GM10248 (cell line): ENCODE measurements at regions not wholly inside any gene's neighbourhood (a gene's known extent, or its start where the extent isn't known, plus 50 kb on each side); places are given as distances from the start of the nearest gene placed in this dataset.

Source experiments
- CTCF ChIA-PET: fragments of 300-600 bp; sonication (Branson Sonifier 250); formaldehyde crosslinking; extraction: SDS; loops from one replicate; lab custom pipeline; 2021; ENCODE audit warnings: antibody characterized with exemption; lab: Yijun Ruan, JAX
- POLR2A ChIA-PET: fragments of 350-650 bp; sonication (Branson Sonifier 250); formaldehyde crosslinking; extraction: SDS; loops from one replicate; lab custom pipeline; 2020; ENCODE audit warnings: antibody characterized with exemption; lab: Yijun Ruan, JAX
- DNase-seq: peaks from one replicate; pipeline ENCODE4 v3.0.0; 2012; ENCODE audit errors: extremely low spot score
- TF ChIP-seq, protein P1 (sequence below): IDR thresholded peaks from 2 replicates; pipeline ENCODE4 v1.5.1; 2012; ENCODE audit warnings: mild to moderate bottlenecking, low read depth; ENCODE audit errors: extremely low read depth, missing control alignments, control extremely low read depth

DNA sequence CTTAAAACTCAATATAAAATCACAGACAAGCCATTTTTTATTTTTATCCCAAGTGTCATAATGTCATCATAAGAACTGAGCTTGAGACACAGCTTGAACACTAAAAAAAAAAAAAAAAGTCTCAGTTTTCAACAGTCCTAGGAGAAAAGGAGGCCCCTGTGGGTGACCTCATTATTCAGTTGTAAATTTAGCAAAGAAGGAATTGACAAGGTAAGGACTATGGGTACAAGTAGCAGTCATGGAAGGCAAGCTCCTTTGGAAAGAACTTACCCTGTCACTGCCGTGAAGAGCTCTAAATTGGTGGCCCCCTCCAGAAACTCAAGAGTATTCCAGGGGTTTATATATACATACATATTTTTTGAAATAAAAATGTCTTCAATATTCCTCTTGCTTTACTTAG lies 864.4 kb upstream of the KCND2 start:
- no peak for DNase-seq
- ChIA-PET CTCF (no interaction called here), POLR2A (no interaction called here)
- TF ChIP-seq, protein P1, sequence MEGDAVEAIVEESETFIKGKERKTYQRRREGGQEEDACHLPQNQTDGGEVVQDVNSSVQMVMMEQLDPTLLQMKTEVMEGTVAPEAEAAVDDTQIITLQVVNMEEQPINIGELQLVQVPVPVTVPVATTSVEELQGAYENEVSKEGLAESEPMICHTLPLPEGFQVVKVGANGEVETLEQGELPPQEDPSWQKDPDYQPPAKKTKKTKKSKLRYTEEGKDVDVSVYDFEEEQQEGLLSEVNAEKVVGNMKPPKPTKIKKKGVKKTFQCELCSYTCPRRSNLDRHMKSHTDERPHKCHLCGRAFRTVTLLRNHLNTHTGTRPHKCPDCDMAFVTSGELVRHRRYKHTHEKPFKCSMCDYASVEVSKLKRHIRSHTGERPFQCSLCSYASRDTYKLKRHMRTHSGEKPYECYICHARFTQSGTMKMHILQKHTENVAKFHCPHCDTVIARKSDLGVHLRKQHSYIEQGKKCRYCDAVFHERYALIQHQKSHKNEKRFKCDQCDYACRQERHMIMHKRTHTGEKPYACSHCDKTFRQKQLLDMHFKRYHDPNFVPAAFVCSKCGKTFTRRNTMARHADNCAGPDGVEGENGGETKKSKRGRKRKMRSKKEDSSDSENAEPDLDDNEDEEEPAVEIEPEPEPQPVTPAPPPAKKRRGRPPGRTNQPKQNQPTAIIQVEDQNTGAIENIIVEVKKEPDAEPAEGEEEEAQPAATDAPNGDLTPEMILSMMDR: no peak

DNA sequence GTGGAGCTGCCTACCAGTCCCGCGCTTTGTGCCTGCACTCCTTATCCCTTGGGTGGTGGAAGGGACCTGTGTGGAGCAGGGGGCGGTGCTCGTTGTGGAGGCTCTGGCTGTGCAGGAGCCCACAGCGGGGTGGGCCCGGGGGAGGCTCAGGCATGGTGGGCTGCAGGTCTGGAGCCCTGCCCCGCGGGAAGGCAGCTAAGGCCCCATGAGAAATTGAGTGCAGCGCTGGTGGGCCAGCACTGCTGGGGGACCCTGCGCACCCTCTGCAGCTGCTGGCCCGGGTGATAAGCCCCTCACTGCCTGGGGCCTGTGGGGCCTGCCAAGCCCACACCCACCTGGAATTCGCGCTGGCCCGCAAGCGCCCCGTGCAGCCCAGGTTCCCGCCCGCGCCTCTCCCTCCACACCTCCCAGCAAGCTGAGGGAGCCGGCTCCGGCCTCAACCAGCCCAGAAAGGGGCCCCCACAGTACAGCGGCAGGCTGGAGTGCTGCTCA lies 859.6 kb upstream of the KCND2 start:
- CTCF ChIA-PET: interaction anchor here (1.3 to 1.8 kb wide), 3 partner anchors 8 to 22 kb away, joined by 3 to 7 read pairs (median 4); no protein-coding TSS in a partner anchor
- DNase-seq: no peak
- TF ChIP-seq, protein P1: no peak
- POLR2A ChIA-PET: no interaction called here

DNA sequence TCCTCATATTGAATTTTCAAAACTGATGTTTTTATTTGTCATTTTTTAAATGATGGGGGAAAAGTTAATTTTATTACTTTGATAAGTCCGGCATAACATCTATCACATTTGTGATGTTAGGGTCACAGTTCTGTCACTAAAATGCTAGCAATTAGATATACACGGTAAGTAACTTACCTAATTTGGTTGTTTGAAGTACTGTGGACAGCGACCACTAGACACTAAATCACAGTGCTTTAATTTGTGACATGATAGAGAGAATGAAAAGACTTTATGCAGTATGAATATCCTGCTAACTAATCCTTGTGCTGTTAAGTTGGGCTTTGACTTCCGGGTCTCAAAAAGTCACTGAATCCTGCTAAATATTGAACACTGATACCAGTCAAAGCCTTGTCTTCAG lies 857.3 kb upstream of the KCND2 start:
- TF ChIP-seq, protein P1: no peak
- DNase-seq: no peak
- ChIA-PET POLR2A (no interaction called here), CTCF (no interaction called here)

DNA sequence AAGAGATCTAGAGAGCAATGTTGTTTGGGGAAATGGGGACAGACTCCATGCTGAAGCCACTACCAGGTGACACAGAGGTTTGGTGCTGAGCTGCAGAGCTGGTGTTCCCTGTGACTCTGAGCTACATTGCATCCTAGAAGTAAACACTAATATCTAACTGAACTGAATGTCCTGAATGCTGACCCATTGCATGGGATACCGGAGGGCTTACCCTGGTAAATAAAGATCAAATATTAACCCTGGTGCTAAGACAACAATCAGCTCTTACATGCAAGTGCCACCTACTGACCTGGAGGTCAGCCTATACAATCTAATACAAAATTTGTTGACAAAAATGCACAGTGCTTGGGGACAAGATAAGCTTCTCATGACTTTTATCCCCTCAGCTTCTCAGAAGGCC lies 851.3 kb upstream of the KCND2 start:
- TF ChIP-seq, protein P1: no peak
- CTCF ChIA-PET: interaction anchor here (1.3 kb wide), 1 partner anchor 9 kb away, joined by 4 read pairs; no protein-coding TSS in a partner anchor
- no peak for DNase-seq
- POLR2A ChIA-PET: no interaction called here

DNA sequence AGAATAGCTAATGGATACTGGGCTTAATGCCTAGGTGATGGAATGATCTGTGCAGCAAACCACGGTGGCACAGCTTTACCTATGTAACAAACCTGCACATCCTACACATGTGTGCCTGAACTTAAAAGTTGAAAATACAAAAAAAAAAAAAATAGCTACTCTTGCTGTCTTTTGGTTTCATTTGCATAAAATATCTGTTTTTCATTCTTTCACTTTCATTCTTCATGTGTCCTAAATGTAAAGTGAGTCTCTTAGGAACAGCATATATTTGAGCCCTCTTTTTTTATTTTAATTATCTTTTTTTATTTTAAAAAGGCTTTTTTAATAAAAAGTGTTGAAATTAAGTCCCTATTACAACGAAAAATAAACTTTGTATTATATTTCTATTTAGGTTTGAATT lies 836.1 kb upstream of the KCND2 start:
- ChIA-PET CTCF (no interaction called here), POLR2A (no interaction called here)
- no peak for DNase-seq
- TF ChIP-seq, protein P1: no peak

DNA sequence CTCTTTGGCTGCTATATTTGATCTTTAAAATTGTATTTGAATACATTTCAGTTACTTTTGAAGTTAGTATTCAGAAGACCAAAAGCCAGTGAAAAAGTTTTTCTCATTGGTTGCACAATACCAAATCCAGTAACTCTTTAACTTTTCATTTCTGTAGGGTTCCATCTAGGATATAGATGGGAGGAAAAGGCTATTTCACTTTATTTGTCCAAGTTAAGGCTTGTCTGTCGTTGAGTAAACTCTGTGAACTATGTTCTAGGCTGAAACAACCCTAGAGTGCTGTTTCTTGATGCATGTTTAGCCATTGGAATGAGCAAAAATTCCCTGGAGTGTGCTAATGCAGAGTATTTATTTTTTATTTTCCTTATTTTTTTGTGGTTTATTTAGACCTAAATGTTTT lies 834.7 kb upstream of the KCND2 start:
- DNase-seq: no peak
- ChIA-PET CTCF (no interaction called here), POLR2A (no interaction called here)
- TF ChIP-seq, protein P1: no peak
